Esophagus squamous epithelium (tissue), 4 donors: ENCODE measurements at regions not wholly inside any gene's neighbourhood (a gene's known extent, or its start where the extent isn't known, plus 50 kb on each side); places are given as distances from the start of the nearest gene placed in this dataset.
"Not testable (repeated sequence)": the region's sequence is repeated elsewhere in the genome, so short reads cannot be mapped to it uniquely, and the experiment has no call there.

Source experiments
- POLR2A ChIP-seq, 4 donors: fragments of 450-650 bp; IDR thresholded peaks; one replicate each; pipeline ENCODE4 v1.6.1; 2017; ENCODE audit warnings: antibody characterized with exemption in 4 of 4, mild to moderate bottlenecking in 4 of 4, moderate library complexity in 3 of 4
- TF ChIP-seq, protein P1 (sequence below), 6 experiments: fragments of 450-650 bp in 4 of 6; fragments of 200-600 bp in 2 of 6; sonication (generic) in 2 of 6; IDR thresholded peaks; one replicate each; pipeline ENCODE4 v1.5.1; 2016 to 2019; ENCODE audit warnings: antibody characterized with exemption in 6 of 6, mild to moderate bottlenecking in 4 of 6, moderate library complexity in 4 of 6

DNA sequence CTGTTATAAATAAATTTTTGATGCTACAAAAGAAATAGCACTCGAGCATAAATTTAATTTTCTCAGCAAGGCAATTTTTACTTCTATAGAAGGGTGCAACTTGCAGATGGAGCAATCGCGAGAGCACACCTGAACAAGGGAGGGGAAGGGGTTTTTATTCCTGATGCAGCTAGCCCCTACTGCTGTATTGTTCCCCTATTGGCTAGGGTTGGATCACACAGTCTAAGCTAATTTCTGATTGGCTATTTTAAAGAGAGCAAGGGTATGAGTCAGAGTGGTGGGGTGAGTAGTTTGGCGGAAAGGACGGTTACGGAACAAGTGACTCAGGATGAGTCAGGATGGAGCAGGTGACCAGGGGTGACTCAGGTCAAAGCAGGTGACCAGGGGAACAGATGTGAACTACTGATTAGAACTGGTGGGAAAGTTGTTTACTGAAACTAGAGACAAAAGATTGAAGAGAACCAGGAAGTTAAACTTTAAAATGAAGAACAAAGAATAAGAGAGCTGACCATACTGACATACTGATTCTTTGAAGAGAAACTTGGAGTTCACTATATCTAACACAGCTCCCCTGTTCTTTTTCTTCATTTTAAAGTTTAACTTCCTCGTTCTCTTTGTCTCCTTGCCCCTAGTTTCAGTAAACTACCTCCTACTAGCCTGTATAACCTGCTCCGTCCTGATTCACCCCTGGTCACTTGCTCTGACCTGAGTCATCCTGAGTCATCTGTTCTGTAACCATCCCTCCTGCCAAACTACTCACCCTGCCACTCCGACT lies 101.9 kb upstream of the SHB start:
- TF ChIP-seq, protein P1, sequence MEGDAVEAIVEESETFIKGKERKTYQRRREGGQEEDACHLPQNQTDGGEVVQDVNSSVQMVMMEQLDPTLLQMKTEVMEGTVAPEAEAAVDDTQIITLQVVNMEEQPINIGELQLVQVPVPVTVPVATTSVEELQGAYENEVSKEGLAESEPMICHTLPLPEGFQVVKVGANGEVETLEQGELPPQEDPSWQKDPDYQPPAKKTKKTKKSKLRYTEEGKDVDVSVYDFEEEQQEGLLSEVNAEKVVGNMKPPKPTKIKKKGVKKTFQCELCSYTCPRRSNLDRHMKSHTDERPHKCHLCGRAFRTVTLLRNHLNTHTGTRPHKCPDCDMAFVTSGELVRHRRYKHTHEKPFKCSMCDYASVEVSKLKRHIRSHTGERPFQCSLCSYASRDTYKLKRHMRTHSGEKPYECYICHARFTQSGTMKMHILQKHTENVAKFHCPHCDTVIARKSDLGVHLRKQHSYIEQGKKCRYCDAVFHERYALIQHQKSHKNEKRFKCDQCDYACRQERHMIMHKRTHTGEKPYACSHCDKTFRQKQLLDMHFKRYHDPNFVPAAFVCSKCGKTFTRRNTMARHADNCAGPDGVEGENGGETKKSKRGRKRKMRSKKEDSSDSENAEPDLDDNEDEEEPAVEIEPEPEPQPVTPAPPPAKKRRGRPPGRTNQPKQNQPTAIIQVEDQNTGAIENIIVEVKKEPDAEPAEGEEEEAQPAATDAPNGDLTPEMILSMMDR (IDR thresholded peaks at IDR 0.05), result not testable (repeated sequence)
- TF ChIP-seq POLR2A (IDR thresholded peaks at IDR 0.05), result not testable (repeated sequence)
